COLO668 (cell line): ENCODE measurements at regions not wholly inside any gene's neighbourhood (a gene's known extent, or its start where the extent isn't known, plus 50 kb on each side); places are given as distances from the start of the nearest gene placed in this dataset.
"Not testable (repeated sequence)": the region's sequence is repeated elsewhere in the genome, so short reads cannot be mapped to it uniquely, and the experiment has no call there.

Experiments used
- DNase-seq: peaks from one replicate; lab custom pipeline; 2025; ENCODE audit not compliant: unreplicated experiment; lab: John Stamatoyannopoulos, UW

GRCh38 chr11:33971530-33971929 lies 79.7 kb upstream of the LMO2 start:
- not testable (repeated sequence) for DNase-seq

- DNase-seq, result peak; percentile 26
These were observed 79.1 kb upstream of the LMO2 start for GRCh38 chr11:33970984-33971466.

GRCh38 chr11:33967451-33967850 lies 75.6 kb upstream of the LMO2 start:
- DNase-seq, result no peak

- no peak for DNase-seq
These were observed 73.2 kb upstream of the LMO2 start for GRCh38 chr11:33965032-33965431.

GRCh38 chr11:33959855-33960400 lies 68.1 kb upstream of the LMO2 start:
- DNase-seq, result no peak

- no peak for DNase-seq
These were observed 65.5 kb upstream of the LMO2 start for GRCh38 chr11:33957304-33957917.

- no peak for DNase-seq
These were observed 64.7 kb upstream of the LMO2 start for GRCh38 chr11:33956611-33957010.

- no peak for DNase-seq
These were observed 61.4 kb upstream of the LMO2 start for GRCh38 chr11:33953289-33953688.

GRCh38 chr11:33952805-33953204 lies 60.9 kb upstream of the LMO2 start:
- no peak for DNase-seq

GRCh38 chr11:33949252-33949913 lies 57.5 kb upstream of the LMO2 start:
- peak; percentile 10 for DNase-seq

- no peak for DNase-seq
These were observed 56.6 kb upstream of the LMO2 start for GRCh38 chr11:33948494-33948893.

GRCh38 chr11:33947918-33948317 lies 56.0 kb upstream of the LMO2 start:
- not testable (repeated sequence) for DNase-seq

GRCh38 chr11:33946930-33947329 lies 55.1 kb upstream of the LMO2 start:
- no peak for DNase-seq

GRCh38 chr11:33945481-33946268 lies 53.8 kb upstream of the LMO2 start:
- no peak for DNase-seq

- no peak for DNase-seq
These were observed 53.0 kb upstream of the LMO2 start for GRCh38 chr11:33944693-33945424.

- no peak for DNase-seq
These were observed 52.4 kb upstream of the LMO2 start for GRCh38 chr11:33944345-33944692.

- no peak for DNase-seq
These were observed 51.1 kb upstream of the LMO2 start for GRCh38 chr11:33942954-33943353.

- DNase-seq, result no peak
These were observed 49.8 kb upstream of the LMO2 start for GRCh38 chr11:33941637-33942160.
